ENCODE measurements at regions not wholly inside any gene's neighbourhood (a gene's known extent, or its start where the extent isn't known, plus 50 kb on each side); places are given as distances from the start of the nearest gene placed in this dataset.
"Not testable (repeated sequence)": the region's sequence is repeated elsewhere in the genome, so short reads cannot be mapped to it uniquely, and the experiment has no call there.

GRCh38 chr2:57044931-57045635 is 861.3 kb downstream of the CCDC85A start:
- DNase-seq, result no peak

- no peak for DNase-seq
Observed at GRCh38 chr2:57049273-57049672, 865.5 kb downstream of the CCDC85A start.

- DNase-seq, result no peak
Observed at GRCh38 chr2:57050007-57050406, 866.2 kb downstream of the CCDC85A start.

GRCh38 chr2:57066301-57066700 is 882.5 kb downstream of the CCDC85A start:
- DNase-seq, result not testable (repeated sequence)

GRCh38 chr2:57075226-57075625 is 891.4 kb downstream of the CCDC85A start:
- DNase-seq, result no peak

- no peak for DNase-seq
Observed at GRCh38 chr2:57080035-57080434, 896.2 kb downstream of the CCDC85A start.

DNA sequence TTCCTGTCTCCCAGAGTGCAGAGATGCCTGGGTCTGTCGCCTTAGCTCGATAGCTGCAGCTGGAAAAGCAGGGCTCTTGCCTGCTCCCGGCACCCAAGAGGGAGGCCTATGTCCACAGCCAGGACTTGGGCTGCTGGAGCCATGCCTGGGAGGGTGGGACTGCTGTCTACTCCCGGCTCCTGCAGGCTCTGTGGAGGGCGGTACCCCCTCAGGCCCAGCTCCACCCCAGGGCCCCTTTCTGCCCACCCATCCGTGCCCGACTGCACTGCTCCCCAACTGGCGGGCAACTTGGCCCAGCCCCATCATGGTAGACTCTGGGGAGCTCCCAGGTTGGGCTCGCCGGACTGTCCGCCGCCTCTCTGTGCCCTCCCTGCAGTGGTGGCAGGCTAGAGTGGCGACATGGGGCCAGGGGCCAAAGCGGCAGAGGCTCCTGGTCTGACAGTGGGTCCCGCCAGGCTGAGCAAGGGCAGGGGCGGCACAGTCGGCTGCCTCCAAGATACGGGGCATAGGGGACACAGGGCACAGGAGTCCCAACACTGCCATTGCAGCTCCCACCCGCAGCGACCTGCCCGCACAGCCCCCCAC is 901.0 kb downstream of the CCDC85A start:
- no peak for DNase-seq

DNA sequence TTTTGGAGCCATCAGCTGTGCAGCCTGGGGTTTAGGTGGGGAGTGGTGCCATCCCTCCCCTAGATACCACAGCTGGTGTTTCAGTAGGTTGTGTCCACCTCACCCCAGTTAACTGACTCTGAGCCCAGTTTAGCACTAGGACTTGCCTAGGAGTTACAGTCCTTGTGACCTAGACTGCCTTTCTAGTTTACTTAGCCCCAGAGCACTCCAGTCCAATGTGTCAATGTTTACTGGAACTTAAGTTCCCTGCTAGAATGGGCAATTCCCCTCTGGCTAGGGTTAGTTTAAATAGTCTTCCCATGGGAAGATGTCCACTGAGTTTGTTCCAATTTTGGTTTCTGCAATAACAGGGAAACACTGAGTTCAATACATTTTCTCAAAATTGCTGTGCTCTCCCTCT is 909.2 kb downstream of the CCDC85A start:
- no peak for DNase-seq

DNA sequence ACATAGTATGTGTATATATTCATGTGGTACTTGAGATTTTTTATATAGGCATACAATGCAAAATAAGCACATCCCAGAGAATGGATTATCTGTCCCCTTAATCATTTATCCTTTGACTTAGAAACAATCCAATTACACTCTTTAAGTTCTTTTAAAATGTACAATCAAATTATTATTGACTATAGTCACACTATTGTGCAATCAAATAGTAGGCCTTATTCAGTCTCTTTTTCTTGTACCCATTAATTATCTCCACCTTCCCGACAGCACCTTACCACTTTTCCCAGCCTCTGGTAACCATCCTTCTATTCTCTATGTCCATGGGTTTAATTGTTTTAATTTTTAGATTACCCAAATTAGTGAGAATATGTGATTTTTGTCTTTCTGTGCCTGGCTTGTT is 914.1 kb downstream of the CCDC85A start:
- DNase-seq, result no peak

- DNase-seq, result no peak
Observed at GRCh38 chr2:57100436-57100835, 916.6 kb downstream of the CCDC85A start.

GRCh38 chr2:57105694-57106093 is 921.9 kb downstream of the CCDC85A start:
- no peak for DNase-seq

DNA sequence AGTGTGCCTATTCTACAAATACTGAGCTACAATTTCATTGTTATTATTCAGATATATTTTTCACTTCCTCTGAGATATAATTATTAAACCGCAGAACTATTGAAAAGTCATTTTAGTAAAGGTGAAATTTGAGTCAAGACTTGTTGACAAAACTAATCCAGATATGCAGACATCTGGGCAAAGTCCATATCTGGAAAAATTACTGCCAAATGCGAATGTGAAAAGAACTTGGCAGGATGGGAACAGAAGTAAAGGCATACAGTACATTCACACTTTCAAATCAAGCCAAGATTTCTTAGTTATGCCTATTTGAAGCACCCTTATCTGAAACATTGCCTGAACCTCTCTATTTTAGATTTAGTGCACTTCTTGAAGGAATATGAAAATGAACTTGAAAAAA is 923.6 kb downstream of the CCDC85A start:
- DNase-seq, result no peak

DNA sequence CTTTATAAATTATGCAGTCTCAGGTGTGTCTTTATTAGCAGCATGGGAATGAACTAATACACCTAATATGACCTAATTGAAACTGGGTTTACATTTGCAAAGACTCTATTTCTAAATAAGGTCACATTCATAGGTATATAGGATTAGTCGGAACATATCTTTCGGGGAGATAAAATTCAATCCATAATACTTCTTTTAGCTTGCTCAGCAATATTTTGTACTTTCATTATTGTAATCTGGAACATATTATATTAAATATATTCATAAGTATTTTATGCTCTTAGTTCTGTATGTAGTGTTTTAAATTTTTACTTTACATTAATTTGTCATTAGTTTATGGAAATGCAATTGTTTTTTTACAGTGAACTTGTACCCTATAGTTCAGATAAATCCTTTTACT is 927.7 kb downstream of the CCDC85A start:
- DNase-seq, result no peak

- no peak for DNase-seq
Observed at GRCh38 chr2:57119141-57119540, 927.5 kb upstream of the VRK2 start.

- no peak for DNase-seq
Observed at GRCh38 chr2:57126410-57126809, 920.2 kb upstream of the VRK2 start.

GRCh38 chr2:57139179-57139578 is 907.4 kb upstream of the VRK2 start:
- no peak for DNase-seq

GRCh38 chr2:57141269-57141668 is 905.3 kb upstream of the VRK2 start:
- DNase-seq, result no peak

DNA sequence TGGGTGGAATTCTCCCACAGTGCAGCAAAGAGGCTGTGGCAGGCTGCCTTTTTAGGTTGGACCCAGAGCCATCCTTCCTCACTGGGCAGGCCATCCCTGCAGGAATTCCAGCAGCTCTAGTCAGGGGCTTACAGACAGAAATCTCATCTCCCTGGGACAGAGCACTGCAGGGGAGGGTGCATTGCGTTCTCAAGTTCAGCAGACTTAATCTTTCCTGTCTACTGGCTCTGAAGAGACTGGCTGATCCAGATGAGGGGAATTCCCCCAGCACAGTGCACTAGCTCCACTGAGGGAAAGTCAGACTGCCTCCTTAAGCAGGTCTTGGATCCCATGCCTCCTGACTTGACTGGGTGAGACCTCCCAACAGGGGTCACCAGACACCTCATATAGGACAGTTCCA is 899.7 kb upstream of the VRK2 start:
- no peak for DNase-seq

DNA sequence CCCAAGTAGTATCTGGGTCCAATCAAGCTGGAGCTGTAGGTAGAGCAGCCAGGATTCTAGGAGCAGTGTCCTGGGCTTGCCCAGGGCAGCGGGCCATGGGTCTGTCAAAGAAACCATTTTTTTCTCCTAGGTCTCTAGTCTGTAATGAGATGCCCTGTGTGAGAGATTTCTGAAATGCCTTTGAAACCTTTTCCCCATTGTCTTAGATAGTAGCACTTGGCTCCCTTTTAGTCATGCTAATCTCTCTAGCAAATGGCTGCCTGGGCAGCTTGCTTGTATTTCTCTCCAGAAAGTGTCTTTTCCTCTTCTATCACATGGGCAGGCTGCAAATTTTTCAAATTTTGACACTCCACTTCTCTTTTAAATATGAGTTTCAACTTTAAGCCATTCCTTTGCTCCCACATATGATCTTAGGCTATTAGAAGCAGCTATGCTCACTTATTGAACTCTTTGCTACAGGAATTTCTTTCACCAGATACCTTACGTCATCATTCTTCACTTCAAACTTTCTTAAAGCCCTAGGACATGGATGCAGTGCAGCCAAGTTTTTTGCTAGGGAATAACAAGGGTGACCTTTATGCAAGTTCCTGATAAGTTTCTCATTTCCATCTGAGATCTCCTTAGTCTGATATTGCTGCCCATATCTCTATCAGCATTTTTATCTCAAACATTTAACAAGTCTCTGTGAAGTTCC is 890.2 kb upstream of the VRK2 start:
- DNase-seq, result no peak

- DNase-seq, result no peak
Observed at GRCh38 chr2:57160976-57161375, 885.6 kb upstream of the VRK2 start.

GRCh38 chr2:57177176-57177575 is 869.4 kb upstream of the VRK2 start:
- DNase-seq, result no peak

DNA sequence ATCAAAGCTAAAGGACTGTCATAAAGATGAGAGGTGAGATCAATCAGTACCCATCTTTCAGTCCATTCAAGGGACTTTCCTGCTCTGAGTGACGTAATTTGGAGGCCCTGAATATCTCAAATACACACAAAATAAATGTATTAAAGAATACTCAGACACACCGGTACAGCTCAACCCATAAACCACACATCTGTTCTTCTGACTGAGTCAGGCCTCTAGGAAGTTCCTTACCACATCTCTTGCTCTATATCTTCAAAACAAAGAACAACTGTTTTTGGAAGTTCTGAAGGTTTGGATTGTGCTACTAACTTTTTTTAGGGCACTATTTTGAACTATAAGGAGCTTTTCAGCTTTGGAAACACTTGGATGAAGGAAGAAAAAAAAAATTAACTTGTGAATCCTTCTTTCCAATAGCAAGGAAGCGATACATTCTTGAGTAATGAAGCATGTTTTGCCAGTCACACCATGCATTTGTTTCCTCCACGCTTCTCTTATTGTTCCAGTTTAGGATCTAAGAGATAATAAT is 866.5 kb upstream of the VRK2 start:
- no peak for DNase-seq

DNA sequence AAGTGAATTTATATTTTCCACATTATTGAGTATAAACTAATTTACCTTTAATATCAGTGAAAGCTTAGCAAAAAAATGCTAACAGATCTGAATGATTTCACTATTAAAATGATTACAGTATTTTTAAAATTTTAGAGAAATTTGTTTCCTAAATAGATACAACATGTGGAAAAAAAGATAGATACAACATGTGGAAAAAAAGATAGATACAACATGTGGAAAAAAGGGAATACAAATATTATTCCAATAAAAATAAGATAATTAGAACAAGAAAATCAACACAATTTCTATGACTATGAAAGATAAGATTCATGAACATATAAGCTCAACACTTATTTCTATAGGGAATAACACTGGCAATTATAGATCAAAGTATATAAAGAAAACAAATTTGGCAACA is 865.9 kb upstream of the VRK2 start:
- DNase-seq, result no peak
